ENCODE measurements at regions not wholly inside any gene's neighbourhood (a gene's known extent, or its start where the extent isn't known, plus 50 kb on each side); places are given as distances from the start of the nearest gene placed in this dataset.

- TF ChIP-seq YY1 (IDR thresholded peaks at IDR 0.05; ENCODE audit: extremely low read depth, insufficient replicate concordance, low read depth, low read length) (no peak), CEBPB (IDR thresholded peaks at IDR 0.05; ENCODE audit: low read depth) (no peak), POLR2A (IDR thresholded peaks at IDR 0.05; ENCODE audit: borderline replicate concordance, extremely low read depth, insufficient read depth, insufficient read length) (no peak)
Measured at GRCh38 chr22:44571566-44572413, 73.8 kb upstream of the RTL6 start.
